Type B pancreatic cell (in vitro differentiated cells): ENCODE measurements at regions not wholly inside any gene's neighbourhood (a gene's known extent, or its start where the extent isn't known, plus 50 kb on each side); places are given as distances from the start of the nearest gene placed in this dataset.

Experiments used
- DNase-seq: peaks from one replicate; pipeline ENCODE4 v3.0.0; 2021; ENCODE audit warnings: mixed read lengths; ENCODE audit not compliant: unreplicated experiment; ENCODE audit errors: extremely low spot score
- H3K27ac Mint-ChIP-seq: 2 replicates; pipeline ENCODE4 v1.8.0; 2021; ENCODE audit warnings: mild to moderate bottlenecking, mixed read lengths
- H3K27me3 Mint-ChIP-seq: 2 replicates; pipeline ENCODE4 v1.8.0; 2021; ENCODE audit warnings: mixed read lengths
- H3K36me3 Mint-ChIP-seq: 2 replicates; pipeline ENCODE4 v1.8.0; 2021; ENCODE audit warnings: mixed read lengths
- H3K4me1 Mint-ChIP-seq: one replicate; pipeline ENCODE4 v1.8.0; 2021; ENCODE audit warnings: mixed read lengths; ENCODE audit not compliant: unreplicated experiment
- H3K4me3 Mint-ChIP-seq: 2 replicates; pipeline ENCODE4 v1.8.0; 2021; ENCODE audit warnings: mild to moderate bottlenecking, mixed read lengths
- H3K9me3 Mint-ChIP-seq: 2 replicates; pipeline ENCODE4 v1.8.0; 2021; ENCODE audit warnings: mixed read lengths
- CTCF ChIP-seq: fragments of 200-600 bp; sonication (generic); conservative IDR thresholded peaks from 2 replicates; pipeline ENCODE4 v1.5.0; 2021; ENCODE audit warnings: antibody characterized with exemption, mild to moderate bottlenecking

GRCh38 chr1:17913326-17914115 lies 158.4 kb downstream of the ACTL8 start:
- no peaks in the 10 kb centered on the region for H3K9me3 Mint-ChIP-seq
- H3K27ac Mint-ChIP-seq: no peak overlapping the region
- H3K4me3 Mint-ChIP-seq: no peak overlapping the region
- TF ChIP-seq CTCF: no peak
- H3K4me1 Mint-ChIP-seq: no peaks in the 10 kb centered on the region
- DNase-seq: no peak
- no peaks in the 10 kb centered on the region for H3K36me3 Mint-ChIP-seq
- peaks cover 87% of the 10 kb centered on the region for H3K27me3 Mint-ChIP-seq

GRCh38 chr1:17914131-17914530 lies 159.0 kb downstream of the ACTL8 start:
- no peak overlapping the region for H3K27ac Mint-ChIP-seq
- H3K4me3 Mint-ChIP-seq: no peak overlapping the region
- no peaks in the 10 kb centered on the region for H3K36me3 Mint-ChIP-seq
- no peaks in the 10 kb centered on the region for H3K4me1 Mint-ChIP-seq
- no peak for DNase-seq
- peaks cover 85% of the 10 kb centered on the region for H3K27me3 Mint-ChIP-seq
- H3K9me3 Mint-ChIP-seq: no peaks in the 10 kb centered on the region
- TF ChIP-seq CTCF: no peak

GRCh38 chr1:17914987-17915386 lies 159.9 kb downstream of the ACTL8 start:
- TF ChIP-seq CTCF: no peak
- Mint-ChIP-seq H3K4me3 (no peak overlapping the region), H3K36me3 (no peaks in the 10 kb centered on the region), H3K4me1 (no peaks in the 10 kb centered on the region), H3K9me3 (no peaks in the 10 kb centered on the region), H3K27me3 (peaks cover 81% of the 10 kb centered on the region), H3K27ac (no peak overlapping the region)
- DNase-seq: no peak

- TF ChIP-seq CTCF: no peak
Measured at GRCh38 chr1:17915511-17916197, 160.5 kb downstream of the ACTL8 start.

GRCh38 chr1:17916702-17917101 lies 161.6 kb downstream of the ACTL8 start:
- Mint-ChIP-seq H3K4me1 (no peaks in the 10 kb centered on the region), H3K4me3 (no peak overlapping the region), H3K27ac (no peak overlapping the region), H3K27me3 (peaks cover 79% of the 10 kb centered on the region), H3K9me3 (no peaks in the 10 kb centered on the region), H3K36me3 (no peaks in the 10 kb centered on the region)
- TF ChIP-seq CTCF: no peak
- no peak for DNase-seq

More at GRCh38 chr1:17915511-17916197, 160.5 kb downstream of the ACTL8 start:
- H3K4me1 Mint-ChIP-seq: no peaks in the 10 kb centered on the region
- no peak overlapping the region for H3K4me3 Mint-ChIP-seq
- H3K27me3 Mint-ChIP-seq: peaks cover 80% of the 10 kb centered on the region
- H3K36me3 Mint-ChIP-seq: no peaks in the 10 kb centered on the region
- no peak for DNase-seq
- no peak overlapping the region for H3K27ac Mint-ChIP-seq
- no peaks in the 10 kb centered on the region for H3K9me3 Mint-ChIP-seq
